Uterus (tissue), 3 donors: ENCODE measurements at regions not wholly inside any gene's neighbourhood (a gene's known extent, or its start where the extent isn't known, plus 50 kb on each side); places are given as distances from the start of the nearest gene placed in this dataset.

Experiments used
- DNase-seq, 2 donors: peaks; one replicate each; pipeline ENCODE4 v3.0.0-alpha.2; 2019 to 2020
- H3K27ac ChIP-seq, 2 donors: fragments of 200-600 bp; sonication (generic); 1 replicate in 1 of 2; 2 replicates in 1 of 2; pipeline ENCODE4 v1.5.1; 2016 to 2018
- H3K27me3 ChIP-seq, 2 donors: fragments of 200-600 bp; sonication (generic); one replicate each; pipeline ENCODE4 v1.5.1; 2018 to 2019; ENCODE audit warnings: control low read depth in 1 of 2
- H3K36me3 ChIP-seq, 2 donors: fragments of 200-600 bp; sonication (generic); one replicate each; pipeline ENCODE4 v1.5.1; 2019; ENCODE audit warnings: control low read depth in 1 of 2
- H3K4me1 ChIP-seq, 2 donors: fragments of 200-600 bp; sonication (generic); one replicate each; pipeline ENCODE4 v1.5.1; 2018 to 2019; ENCODE audit warnings: control low read depth in 1 of 2
- H3K4me3 ChIP-seq, 2 donors: fragments of 200-600 bp; sonication (generic); 1 replicate in 1 of 2; 2 replicates in 1 of 2; pipeline ENCODE4 v1.5.1; 2018 to 2019; ENCODE audit warnings: mild to moderate bottlenecking in 1 of 2
- H3K9me3 ChIP-seq, 2 donors: fragments of 200-600 bp; sonication (generic); one replicate each; pipeline ENCODE4 v1.5.1; 2019; ENCODE audit warnings: control low read depth in 1 of 2
- POLR2A ChIP-seq, 2 donors: fragments of 450-650 bp; IDR thresholded peaks; one replicate each; pipeline ENCODE4 v1.6.1; 2016; ENCODE audit warnings: antibody characterized with exemption in 2 of 2, mild to moderate bottlenecking in 1 of 2, moderate library complexity in 1 of 2
- intact Hi-C: fragments of 100-400 bp; cut with DNase I; formaldehyde crosslinking; loops from one replicate; pipeline ENCODE4 v1.15.1; 2023; ENCODE audit warnings: low total_unique reads
- TF ChIP-seq, protein P1 (sequence below), 4 experiments: fragments of 200-600 bp in 2 of 4; fragments of 450-650 bp in 2 of 4; sonication (generic) in 2 of 4; IDR thresholded peaks; one replicate each; pipeline ENCODE4 v1.5.1; 2016 to 2019; ENCODE audit warnings: antibody characterized with exemption in 4 of 4, mild to moderate bottlenecking in 2 of 4, moderate library complexity in 1 of 4
- donor health status: DM: yes; HTN: yes; CAD: no.

DNA sequence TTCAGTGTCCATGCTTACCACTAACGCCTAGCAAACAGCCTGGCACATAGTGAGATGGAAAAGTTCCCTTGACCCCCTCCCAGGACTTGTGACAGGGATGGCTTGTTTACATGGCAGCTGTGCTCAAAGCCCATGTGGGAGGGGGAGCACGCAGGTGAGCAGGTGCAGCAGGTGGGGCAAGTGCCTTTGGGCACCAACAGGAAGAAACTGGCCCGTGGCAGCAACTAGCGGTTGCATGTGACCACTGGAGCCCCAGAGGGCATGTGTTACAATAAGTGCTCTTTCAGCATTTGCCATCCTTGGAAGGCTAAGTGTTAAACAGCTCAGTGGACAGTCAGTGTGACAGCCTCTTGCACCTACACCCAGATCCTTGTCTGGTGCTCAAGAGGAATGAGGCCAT lies 734.6 kb downstream of the TUSC7 start:
- TF ChIP-seq, protein P1, sequence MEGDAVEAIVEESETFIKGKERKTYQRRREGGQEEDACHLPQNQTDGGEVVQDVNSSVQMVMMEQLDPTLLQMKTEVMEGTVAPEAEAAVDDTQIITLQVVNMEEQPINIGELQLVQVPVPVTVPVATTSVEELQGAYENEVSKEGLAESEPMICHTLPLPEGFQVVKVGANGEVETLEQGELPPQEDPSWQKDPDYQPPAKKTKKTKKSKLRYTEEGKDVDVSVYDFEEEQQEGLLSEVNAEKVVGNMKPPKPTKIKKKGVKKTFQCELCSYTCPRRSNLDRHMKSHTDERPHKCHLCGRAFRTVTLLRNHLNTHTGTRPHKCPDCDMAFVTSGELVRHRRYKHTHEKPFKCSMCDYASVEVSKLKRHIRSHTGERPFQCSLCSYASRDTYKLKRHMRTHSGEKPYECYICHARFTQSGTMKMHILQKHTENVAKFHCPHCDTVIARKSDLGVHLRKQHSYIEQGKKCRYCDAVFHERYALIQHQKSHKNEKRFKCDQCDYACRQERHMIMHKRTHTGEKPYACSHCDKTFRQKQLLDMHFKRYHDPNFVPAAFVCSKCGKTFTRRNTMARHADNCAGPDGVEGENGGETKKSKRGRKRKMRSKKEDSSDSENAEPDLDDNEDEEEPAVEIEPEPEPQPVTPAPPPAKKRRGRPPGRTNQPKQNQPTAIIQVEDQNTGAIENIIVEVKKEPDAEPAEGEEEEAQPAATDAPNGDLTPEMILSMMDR (IDR thresholded peaks at IDR 0.05): no peak
- no peak for TF ChIP-seq POLR2A (IDR thresholded peaks at IDR 0.05)
- H3K4me3 ChIP-seq: no peak overlapping the region
- no peaks in the 10 kb centered on the region for H3K4me1 ChIP-seq
- no peaks in the 10 kb centered on the region for H3K9me3 ChIP-seq
- H3K36me3 ChIP-seq: no peaks in the 10 kb centered on the region
- no peak for DNase-seq
- H3K27me3 ChIP-seq: no peaks in the 10 kb centered on the region
- no peak overlapping the region for H3K27ac ChIP-seq
- intact Hi-C loops: no loop called here

DNA sequence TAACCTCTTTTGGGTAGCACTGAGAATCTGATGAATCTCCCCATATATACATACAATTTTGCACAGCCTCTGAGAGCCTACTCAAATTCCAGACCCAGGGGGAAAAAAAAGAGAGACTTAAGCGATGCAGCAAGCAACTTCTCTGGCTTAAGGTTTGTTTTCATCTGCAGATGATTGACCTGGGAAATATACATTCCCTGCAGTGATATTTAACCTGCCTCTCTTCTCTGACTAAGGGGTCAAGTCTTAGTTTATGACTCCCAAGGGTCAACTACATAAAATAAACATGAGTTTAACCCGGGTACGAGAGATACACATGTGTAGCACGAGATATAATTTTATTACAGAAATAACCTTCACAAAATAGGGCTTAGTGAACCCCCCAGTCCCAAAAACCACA lies 737.8 kb downstream of the TUSC7 start:
- no peak overlapping the region for H3K4me3 ChIP-seq
- DNase-seq: no peak
- intact Hi-C loops: no loop called here
- H3K27me3 ChIP-seq: no peaks in the 10 kb centered on the region
- H3K4me1 ChIP-seq: no peaks in the 10 kb centered on the region
- H3K27ac ChIP-seq: no peak overlapping the region
- no peak for TF ChIP-seq POLR2A (IDR thresholded peaks at IDR 0.05)
- TF ChIP-seq, protein P1 (IDR thresholded peaks at IDR 0.05): no peak
- H3K9me3 ChIP-seq: no peaks in the 10 kb centered on the region
- H3K36me3 ChIP-seq: no peaks in the 10 kb centered on the region

DNA sequence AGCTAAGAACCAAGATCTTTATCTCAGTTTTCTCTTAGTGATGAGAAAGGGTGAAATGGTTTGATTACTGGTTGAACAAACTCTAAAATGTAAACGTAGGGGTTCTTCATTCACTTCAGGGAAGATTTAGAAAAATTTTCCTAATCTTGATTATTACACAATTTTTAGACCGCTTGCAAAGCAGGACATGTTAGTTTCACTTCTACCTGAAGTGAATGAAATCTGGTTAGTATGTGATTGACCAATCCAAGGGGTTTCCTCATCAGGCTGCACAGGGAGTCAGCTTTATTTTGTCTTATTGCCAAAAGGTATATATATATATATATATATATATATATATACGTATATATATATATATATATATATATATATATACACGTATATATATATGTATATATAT lies 740.4 kb downstream of the TUSC7 start:
- no peak overlapping the region for H3K27ac ChIP-seq
- H3K27me3 ChIP-seq: no peaks in the 10 kb centered on the region
- TF ChIP-seq, protein P1 (IDR thresholded peaks at IDR 0.05): no peak
- no peak for TF ChIP-seq POLR2A (IDR thresholded peaks at IDR 0.05)
- intact Hi-C loops: no loop called here
- no peaks in the 10 kb centered on the region for H3K4me1 ChIP-seq
- no peak overlapping the region for H3K4me3 ChIP-seq
- DNase-seq: no peak
- H3K9me3 ChIP-seq: no peaks in the 10 kb centered on the region
- H3K36me3 ChIP-seq: no peaks in the 10 kb centered on the region

DNA sequence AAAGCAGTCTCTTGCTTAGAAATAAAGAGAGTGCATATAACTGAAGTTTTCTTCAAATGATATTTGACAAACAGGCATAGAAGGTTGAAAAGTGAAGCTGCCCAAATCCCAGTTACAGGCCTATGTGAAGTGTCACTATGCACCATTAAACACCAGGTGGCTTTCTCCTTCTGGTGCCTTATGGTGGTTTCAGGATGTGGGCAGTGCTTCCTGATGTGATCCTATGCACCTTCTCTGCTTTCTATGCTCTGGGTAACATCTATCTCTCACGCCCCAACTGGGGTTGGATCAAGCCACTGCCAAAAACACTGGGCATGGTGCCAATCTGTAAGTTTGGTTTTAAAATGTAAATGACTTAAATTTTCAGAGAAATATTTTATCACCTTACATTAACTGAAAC lies 744.7 kb downstream of the TUSC7 start:
- H3K4me3 ChIP-seq: no peak overlapping the region
- H3K27me3 ChIP-seq: no peaks in the 10 kb centered on the region
- no peak for DNase-seq
- H3K27ac ChIP-seq: no peak overlapping the region
- intact Hi-C loops: no loop called here
- TF ChIP-seq POLR2A (IDR thresholded peaks at IDR 0.05): no peak
- TF ChIP-seq, protein P1 (IDR thresholded peaks at IDR 0.05): no peak
- H3K36me3 ChIP-seq: no peaks in the 10 kb centered on the region
- no peaks in the 10 kb centered on the region for H3K9me3 ChIP-seq
- H3K4me1 ChIP-seq: no peaks in the 10 kb centered on the region

DNA sequence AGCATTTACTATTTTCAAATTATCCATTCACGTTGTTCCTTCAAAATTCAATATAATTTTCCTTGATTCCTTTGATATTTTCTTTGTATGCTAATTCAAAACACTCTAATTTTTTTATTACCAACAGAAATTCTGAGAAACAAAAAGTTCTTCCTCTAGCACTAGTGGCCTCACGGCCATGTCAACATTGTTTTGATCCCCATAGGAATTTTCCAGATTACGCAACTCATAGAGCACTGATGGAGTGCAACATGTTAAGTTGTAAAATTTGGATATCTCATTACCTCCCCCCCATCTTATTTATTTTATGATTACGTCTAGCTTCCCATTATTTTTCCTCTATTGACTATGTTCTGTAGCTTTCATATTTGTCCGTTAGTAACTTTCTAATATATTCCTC lies 745.3 kb downstream of the TUSC7 start:
- Histone ChIP-seq H3K4me3 (no peak overlapping the region), H3K4me1 (no peaks in the 10 kb centered on the region), H3K36me3 (no peaks in the 10 kb centered on the region), H3K9me3 (no peaks in the 10 kb centered on the region), H3K27ac (no peak overlapping the region), H3K27me3 (no peaks in the 10 kb centered on the region)
- no peak for DNase-seq
- intact Hi-C loops: no loop called here
- no peak for TF ChIP-seq POLR2A (IDR thresholded peaks at IDR 0.05)
- TF ChIP-seq, protein P1 (IDR thresholded peaks at IDR 0.05): no peak
